ENCODE measurements at regions not wholly inside any gene's neighbourhood (a gene's known extent, or its start where the extent isn't known, plus 50 kb on each side); places are given as distances from the start of the nearest gene placed in this dataset.
"Not testable (repeated sequence)": the region's sequence is repeated elsewhere in the genome, so short reads cannot be mapped to it uniquely, and the experiment has no call there.

DNA sequence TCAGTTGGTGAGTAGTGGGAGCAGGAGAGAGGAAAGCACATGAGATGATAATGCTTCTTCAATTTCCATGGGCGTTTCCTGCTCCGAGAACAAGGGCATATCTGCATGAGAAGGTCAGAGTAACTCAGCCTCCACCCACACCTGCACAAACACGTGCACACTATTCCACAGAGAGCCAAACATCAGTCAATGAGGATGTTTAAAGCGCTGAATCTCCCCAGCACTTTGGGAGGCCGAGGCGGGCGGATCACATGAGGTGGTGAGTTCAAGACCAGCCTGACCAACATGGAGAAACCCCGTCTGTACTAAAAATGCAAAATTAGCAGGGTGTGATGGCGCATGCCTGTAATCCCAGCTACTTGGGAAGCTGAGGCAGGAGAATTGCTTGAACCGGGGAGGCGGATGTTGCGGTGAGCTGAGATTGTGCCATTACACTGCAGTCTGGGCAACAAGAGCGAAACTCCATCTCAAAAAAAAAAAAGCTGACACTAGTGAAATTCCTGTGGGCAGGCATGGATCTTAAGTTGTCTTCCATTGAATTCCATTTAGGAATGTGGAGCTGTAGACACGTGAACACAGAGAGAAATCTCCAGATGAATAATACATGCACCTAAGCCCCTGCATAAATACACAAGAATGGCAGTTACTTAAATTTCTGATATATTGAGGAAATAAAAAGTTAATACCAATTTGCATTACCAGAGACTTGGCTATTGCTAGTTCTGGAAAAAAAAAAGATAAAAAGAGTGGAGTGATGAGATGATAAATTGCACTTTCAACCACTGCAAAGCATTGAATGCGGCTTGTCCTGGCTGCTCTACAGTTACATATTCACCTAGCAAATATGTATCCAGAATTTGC, 1097.4 kb upstream of the TMEM132C start:
- no peak for DNase-seq (ENCODE audit: low spot score)

DNA sequence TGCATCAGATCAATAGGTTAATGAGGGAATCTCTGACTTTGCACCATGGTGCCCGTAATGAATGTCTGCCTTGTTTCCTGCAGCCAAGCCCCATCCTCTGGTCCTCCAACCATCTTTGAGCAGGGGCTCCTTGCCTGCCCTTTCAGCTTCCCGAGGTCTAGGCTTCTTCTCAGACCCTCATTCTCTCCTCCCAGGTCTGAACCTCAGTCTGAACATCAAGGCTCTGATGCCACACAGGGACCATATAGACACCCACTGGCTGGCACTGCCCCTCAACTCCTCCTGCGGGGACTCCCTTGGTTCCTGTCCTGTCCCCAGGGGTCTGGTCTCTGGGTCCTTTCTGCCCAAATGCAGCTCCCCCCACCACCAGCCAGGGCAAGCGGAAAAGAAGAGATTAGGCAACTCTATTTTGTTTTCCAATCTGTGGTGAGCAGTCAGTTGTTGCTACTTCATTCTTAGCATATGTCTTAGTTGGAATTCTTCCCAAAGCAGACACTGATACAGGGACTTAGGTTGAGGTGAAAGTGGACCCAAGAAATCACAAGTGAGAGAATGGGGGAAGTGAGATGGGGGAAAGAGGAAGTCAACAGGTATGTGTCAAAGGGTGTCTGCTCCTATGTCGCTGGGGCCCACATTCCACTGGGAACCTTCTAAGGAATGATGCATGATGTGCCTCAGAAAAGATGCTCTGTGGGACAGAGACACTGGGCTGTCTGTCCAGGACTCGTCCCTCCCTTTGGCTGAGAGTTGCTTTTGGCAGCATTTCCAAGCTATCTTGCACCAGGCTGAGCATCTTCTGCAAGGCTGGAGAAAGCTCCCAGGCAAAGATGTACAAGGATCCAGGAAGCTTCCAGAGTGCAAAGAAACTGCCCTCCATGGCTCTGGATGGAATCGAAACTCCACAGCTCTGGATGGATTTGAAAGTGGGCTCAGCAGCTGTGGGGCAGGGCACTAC, 1096.5 kb upstream of the TMEM132C start:
- DNase-seq (ENCODE audit: low spot score) = no peak

DNA sequence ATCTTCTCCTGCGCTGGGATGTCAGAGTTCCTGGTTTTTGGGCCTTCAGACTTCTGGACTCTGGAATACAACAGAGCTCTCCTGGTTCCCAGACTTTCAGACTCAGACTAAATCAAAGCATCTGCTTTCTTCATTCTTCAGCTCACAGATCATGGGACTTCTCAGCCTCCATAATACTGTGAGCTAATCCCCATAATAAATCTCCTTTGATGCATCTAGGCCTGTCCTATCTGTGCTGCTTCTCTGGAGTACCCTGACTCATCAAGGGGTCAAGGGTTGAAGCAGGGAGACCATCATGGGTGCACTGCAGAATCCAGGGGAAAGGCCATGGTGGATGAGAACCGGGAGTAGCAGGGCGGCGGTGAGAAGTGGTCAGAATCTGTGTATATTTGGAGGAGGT, 1094.1 kb upstream of the TMEM132C start:
- no peak for DNase-seq (ENCODE audit: low spot score)

DNA sequence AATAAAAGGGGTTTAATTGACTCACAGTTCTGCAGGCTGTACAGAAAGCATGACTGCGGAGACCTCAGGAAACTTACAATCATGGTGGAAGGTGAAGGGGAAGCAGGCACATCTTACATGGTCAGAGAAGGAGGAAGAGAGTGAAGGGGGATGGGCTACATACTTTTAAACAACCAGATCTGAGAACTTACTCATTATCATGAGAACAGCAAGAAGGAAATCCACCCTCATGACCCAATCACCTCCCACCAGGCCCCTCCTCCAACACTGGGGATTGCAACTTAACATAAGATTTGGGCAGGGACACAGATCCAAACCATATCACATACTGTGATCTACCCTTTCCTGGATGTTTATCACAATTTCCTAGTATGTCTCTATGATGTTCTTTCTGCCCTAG, 1093.0 kb upstream of the TMEM132C start:
- not testable (repeated sequence) for DNase-seq (ENCODE audit: low spot score)

DNA sequence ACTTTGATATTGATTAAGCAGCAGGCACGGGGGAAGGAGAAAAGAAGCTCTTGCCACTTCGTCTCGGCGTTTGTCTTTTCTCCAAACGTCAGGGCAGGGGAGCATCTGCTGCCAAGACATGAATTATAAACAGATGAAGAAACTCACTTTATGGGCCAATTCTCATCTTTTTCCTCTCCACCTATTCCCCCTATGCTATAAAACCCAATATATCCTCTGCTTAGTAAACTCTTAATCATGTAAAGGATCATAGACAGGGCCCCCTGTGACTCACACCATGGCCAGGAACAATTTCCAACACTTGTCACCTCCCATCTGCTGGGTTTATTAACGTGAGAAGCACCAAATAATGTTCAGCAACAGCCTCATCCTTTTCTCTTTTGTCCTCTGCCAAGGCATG, 1092.1 kb upstream of the TMEM132C start:
- no peak for DNase-seq (ENCODE audit: low spot score)

DNA sequence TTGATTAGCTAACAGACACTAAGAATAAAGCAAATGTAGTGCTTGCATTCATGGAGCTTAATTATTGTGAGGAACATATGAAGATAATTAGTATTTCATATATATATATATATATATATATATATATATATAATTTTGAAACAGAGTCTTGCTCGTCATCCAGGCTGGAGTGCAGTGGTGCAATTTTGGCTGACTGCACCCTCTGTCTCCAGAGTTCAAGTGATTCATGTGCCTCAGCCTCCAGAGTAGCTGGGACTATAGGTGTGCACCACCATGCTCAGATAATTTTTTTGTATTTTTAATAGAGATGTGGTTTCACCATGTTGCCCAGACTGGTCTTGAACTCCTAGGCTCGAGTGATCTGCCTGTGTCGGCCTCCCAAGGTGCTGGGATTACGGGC, 1091.6 kb upstream of the TMEM132C start:
- no peak for DNase-seq (ENCODE audit: low spot score)

DNA sequence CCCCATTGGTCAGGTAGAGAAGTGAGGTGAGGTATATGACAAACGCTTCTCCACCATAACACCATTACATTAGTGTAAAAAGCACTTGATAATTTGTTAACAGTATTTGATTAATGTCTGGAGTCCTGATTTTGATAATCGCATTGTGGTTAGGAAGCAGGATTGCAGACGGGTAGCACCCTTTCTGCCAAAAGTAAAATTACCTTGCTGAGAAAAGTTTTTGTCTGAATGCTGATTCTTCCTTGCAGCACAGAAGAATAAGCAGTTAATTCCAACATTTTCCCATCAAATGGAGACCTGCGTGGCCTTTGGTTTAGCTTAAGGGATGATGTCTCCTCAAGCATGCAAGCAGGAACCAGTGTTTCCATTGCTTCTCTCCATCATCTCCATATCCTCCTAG, 1090.2 kb upstream of the TMEM132C start:
- no peak for DNase-seq (ENCODE audit: low spot score)

DNA sequence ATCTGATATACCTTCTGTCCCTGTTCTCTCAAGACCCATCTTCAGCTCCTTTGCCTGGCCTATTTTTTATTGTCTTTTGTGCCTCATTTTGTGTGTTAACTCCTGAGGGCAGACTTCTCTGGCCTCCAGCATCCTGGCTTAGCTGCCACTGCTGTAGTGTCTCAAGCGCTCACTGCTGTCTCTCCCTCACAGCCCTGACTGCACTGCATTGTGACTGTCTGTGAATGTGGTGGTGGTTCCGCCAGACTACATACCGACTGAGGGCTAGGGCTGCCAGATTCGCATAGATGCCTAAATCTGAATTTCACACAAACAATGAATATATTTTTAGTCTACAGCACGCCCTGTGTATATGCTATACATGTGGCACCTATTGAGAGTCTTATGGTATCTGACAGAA, 1088.9 kb upstream of the TMEM132C start:
- DNase-seq (ENCODE audit: low spot score) = no peak

DNA sequence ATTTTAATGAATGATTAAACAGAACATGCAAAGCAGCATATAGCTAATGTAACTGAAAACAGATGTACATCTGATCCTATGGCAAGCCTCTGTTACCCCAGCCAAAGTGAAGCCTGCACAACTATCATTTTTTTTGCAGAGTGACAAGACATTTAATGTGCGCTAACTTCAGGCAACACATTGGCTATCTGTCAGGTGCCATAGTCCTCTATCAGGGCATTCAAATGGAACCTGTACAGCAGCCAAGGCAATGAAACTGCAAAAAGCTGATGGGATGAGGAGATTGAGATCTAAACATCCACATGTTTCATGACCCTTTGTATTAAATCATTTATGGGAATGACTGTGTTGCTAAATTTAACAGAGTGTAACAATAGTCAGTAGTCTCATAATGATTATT, 1088.5 kb upstream of the TMEM132C start:
- DNase-seq (ENCODE audit: low spot score) = no peak

DNA sequence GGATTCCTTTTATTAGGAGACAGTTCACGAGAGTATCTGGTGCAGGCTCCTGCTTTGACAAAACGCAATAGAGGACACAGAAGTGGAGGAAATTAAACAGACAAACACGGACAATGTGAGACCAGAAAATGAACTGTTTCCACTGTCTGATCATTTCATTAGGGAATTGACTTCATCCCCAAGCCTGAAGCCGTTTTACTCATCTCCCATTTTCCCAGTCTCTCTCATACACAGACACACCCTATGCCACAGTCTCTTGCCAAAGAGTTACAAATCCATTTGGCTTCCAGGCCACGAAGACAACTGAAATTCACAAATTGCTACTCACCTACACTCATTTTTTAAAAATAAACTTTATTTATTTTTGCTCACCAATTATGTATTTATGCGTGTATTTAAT, 1087.8 kb upstream of the TMEM132C start:
- DNase-seq (ENCODE audit: low spot score) = no peak

DNA sequence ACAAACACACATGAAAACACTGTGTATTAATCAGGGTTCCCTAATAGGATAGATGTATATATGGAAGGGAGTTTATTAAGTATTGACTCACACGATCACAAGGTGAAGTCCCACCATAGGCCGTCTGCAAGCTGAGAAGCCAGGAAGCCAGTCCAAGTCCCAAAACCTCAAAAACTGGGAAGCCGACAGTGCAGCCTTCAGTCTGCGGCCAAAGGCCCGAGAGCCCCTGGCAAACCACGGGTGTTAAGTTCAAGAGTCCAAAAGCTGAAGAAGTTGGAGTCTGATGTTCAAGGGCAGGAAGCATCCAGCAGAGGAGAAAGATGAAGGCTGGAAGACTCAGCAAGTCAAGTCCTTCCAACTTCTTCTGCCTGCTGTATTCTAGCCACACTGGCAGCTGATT, 1085.0 kb upstream of the TMEM132C start:
- no peak for DNase-seq (ENCODE audit: low spot score)

DNA sequence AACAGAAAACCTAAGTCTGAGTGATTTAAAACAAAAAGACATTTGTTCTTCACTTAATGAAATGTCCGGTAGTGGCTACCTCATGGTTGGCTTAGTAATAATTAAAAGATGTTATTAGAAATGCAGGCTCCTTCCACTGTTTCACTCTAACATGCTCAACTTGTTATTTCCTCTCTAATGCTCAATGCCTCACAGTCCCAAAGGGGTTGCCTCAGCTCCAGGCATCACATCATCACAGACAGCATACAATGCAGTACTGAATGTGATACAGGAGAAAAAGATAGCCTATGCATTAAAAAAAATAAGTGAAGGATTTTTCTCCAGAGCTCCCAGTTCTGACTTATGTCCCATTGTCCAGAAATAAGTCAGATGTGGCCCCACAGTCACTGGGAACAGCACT, 1077.0 kb upstream of the TMEM132C start:
- DNase-seq (ENCODE audit: low spot score) = no peak

DNA sequence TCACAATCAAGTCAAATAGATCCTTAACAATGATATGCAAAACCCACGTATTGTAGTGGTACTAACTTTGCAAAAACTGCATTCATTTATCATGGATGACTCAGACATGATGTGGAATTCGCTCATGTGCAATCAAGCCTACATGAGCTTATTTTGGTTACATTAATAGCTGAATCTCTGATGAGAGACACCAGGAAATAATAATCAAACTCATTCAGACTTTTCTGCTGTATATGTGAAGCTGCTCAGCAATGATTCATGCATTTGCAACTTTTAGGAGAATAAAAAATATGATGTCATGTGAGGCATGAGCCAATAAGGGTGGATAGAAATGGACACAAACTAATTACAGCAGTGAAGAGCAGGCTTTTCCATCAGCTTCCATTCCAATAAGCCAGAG, 1075.8 kb upstream of the TMEM132C start:
- no peak for DNase-seq (ENCODE audit: low spot score)

DNA sequence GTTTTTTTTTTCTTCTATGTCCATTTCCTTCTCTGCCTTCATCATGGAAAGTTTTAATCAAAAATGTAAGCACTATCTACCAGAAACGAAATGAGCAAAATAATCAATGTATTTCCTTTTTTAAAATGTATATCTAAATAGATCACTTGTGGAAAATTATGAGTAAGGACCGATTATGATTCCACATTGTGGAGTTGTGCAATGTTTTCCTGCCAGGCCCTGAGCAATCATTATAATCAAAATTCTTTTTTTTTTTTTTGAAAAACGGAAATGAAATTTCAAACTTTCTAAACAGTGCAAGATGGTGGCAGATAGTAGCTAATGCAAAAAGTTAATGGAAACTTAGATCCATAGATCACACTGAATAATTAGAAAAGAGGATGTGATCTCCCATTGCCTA, 1074.6 kb upstream of the TMEM132C start:
- DNase-seq (ENCODE audit: low spot score) = no peak

DNA sequence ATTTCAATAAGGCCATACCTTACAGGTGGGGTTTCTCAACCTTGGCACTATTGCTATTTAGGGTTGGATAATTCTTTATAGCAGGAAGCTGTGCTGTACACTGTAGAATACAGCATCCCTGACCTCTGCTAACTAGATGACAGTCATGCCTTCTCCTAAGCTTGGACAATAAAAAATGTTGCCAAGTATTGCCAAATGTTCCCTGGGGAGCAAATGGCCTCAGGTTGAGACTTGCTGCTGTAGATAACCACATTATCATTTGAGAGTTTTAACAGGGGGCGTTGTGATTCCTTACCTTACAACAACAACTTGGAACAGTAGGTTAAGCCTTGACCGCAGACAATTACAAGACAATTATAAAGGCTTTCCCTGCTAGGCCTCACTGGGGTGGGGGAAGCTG, 1073.6 kb upstream of the TMEM132C start:
- DNase-seq (ENCODE audit: low spot score) = no peak

DNA sequence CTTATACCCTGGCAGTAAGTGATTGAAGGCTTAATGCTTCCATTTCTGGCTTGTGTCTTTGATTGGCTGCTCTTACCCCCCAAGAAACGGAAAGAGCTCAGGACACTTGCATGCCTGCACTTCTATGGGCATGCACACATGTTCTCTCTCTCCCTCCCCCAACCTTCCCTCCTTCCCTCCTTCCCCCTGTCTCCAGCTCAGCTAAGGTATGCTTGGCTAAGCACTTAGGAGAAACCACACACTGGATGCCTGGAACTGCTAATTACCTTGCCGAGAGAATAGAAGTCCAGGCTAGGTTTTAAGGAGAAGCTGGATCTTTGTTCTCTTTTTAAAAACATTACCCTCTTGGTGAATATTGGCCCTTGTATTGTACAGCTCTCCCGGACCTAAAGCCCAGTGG, 1072.8 kb upstream of the TMEM132C start:
- DNase-seq (ENCODE audit: low spot score) = no peak

DNA sequence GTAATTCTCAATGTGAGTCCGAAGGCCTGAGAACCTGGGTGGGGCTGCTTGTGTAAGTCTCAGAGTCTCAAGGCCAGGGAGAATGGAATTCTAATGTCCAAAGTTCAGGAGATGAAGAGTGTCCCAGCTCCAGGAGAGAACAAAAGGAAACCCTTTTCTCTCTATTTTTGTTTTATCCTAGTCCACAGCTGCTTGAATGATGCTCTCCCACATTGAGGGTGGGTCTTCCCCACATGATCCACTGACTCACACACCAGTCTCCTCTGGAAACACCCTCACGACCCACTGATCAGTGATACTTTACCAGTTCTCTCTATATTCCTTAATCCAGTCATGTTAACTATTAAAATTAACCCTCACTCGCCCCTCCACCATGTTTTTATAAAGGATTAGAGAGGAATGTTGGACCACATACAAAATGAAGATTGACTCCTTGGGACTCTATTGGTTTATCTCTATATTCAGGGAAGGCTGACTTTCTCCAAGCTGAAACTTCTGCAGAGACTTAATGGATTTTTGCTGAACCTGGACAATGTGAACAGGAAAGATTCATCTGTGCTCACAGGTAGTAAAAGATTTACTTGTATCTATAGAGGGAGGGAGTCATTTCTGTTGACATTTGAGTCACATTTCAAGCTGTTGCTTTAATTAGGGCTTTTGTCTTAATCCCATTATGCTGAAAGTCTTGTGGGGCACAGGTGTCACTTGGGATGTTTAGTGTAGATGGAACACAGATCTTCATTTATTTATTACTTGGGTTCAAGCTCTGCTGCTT, 1061.0 kb upstream of the TMEM132C start:
- DNase-seq (ENCODE audit: low spot score) = no peak

DNA sequence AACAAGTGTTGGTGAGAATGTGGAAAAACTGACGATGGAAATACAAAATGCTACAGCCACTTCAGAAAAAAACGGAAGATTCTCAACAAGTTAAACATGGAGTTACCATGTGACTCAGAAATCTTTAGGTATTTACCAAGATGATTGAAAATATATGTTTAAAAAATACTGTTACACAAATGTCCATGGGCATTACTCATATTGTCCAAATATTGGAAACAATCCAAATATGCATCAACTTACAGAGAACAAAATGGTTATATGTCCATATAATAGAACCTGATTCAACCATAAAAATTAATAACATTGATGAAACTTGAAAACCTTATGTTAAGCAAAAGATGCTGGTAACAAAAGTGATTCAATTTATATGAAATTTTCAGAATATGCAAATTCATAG, 1057.7 kb upstream of the TMEM132C start:
- DNase-seq (ENCODE audit: low spot score) = no peak

DNA sequence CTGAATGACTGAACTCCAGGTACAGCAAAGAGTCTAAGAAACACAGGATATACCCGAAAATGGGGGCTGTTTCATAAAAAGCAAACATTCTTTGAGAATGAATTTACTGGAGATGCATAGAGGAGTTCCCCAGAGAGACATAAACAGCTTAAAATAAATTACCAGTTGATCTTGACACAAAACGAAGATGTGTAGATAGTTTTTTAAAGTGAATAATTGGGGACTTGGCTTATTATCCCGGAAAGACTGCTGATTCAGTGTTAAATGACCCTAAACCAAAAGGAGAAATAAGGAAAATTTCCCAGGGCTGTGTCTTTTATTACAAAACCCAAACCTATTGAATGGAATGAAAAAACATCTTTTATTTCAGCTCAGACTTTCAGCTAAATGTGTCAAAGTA, 1052.8 kb upstream of the TMEM132C start:
- DNase-seq (ENCODE audit: low spot score) = no peak

DNA sequence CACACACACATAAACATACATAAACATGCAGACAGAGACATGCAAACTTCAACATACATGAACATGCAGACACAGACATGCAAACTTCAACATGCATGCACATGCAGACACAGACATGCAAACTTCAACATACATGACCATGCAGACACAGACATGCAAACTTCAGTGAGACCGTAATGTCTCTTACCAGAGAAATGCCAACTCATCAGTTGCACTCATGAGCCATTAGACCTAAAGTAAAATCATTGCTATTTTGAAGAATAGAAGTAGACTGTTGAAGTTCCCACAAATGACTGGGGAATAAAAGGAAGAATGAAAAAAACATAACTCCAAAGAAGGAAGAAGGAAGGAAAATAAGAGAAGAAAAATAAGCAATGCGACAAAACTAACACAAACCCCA, 1044.0 kb upstream of the TMEM132C start:
- DNase-seq (ENCODE audit: low spot score) = no peak

DNA sequence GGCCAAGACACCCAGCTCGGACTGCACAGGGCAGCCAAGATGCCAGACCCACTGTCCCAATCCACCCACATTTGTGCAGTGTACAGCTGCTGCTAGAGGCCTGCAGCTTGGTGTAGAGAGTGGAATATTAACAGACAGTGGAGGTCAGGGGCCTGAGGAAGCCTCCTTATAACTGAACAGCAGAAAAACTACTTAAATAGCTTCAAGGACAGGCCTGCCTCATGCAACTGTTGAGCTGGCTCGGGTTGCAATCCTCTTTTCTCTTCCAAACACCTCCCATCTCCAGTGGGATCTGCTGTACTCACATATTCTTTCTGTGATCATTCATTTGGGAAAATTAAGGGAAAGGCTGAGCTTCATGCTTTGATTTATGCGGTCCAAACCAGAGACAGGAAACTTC, 1043.2 kb upstream of the TMEM132C start:
- DNase-seq (ENCODE audit: low spot score) = no peak

DNA sequence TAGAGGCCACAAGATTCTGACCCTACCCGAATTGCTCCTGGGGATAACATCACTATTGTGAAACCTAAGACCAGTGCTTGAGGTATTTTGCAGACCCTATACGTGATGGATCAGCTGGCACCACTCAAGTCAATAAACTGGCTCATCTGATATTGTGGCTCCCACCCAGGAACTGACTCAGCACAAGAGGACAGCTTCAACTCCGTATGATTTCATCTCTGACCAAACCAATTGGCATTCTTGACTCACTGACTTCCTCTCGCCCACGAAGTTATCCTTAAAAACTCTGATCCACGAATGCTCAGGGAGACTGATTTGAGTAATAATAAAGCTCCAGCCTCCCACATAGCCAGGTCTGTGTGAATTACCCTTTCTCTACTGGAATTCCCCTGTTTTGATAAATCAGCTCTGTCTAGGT, 1036.1 kb upstream of the TMEM132C start:
- DNase-seq (ENCODE audit: low spot score) = no peak

All from hematopoietic multipotent progenitor cell treated with erythropoietin and hydrocortisone succinate and interleukin-3 and kit ligand, for 17 days (in vitro differentiated cells).